ENCODE measurements at regions not wholly inside any gene's neighbourhood (a gene's known extent, or its start where the extent isn't known, plus 50 kb on each side); places are given as distances from the start of the nearest gene placed in this dataset.

DNA sequence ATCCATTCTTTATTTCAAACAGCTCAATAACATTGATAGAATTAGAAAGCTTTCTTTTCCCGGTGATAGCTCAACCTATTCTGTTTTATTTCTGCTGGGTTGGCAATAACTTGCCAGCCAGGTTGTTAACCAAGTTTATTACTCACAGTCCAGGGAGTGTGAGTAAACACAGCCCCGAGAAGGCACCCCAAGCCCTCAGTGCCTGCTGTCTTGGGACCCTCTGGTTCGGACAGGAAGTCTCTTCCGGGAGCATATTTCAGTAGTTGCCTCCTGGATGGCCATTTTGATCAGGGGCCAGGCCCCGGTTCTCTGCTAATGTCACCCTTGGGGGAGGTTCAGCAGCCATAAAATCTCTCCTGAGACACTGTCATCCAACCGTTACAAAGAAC is 176.8 kb downstream of the INO80D start:
- Histone ChIP-seq H3K27me3 (no peaks in the 10 kb centered on the region), H3K9me3 (no peaks in the 10 kb centered on the region), H3K36me3 (no peaks in the 10 kb centered on the region), H3K27ac (peak overlapping the region; percentile 66 to 77 (median 76)), H3K4me1 (peaks cover 3 to 48% (median 35%) of the 10 kb centered on the region in 4 donors), H3K4me3 (peak overlapping the region in 1 of 4 donors; percentile 1)
- peak; percentile 51 for DNase-seq
- WGBS, 2 donors (ENCODE audit: low coverage in 1 of 2): 41% methylated on average over 6 of the region's 6 CpGs; no CpG with 5 or more reads in 1 of the 2 donors
- intact Hi-C loops (cut with DNase I; ENCODE audit: low total_unique reads) (no loop called here), in situ Hi-C loops (cut with MboI; ENCODE audit: low pct_ligation_motif_present in 1 of 4, low pct_unique_long_range_greater_than_20kb in 1 of 4, low sequenced_read_pairs in 3 of 4) (no loop called here)
- TF ChIP-seq EP300 (IDR thresholded peaks at IDR 0.05; ENCODE audit: low read depth): no peak
- TF ChIP-seq CTCF (IDR thresholded peaks at IDR 0.05): no peak
- TF ChIP-seq POLR2A (IDR thresholded peaks at IDR 0.05): no peak
- TF ChIP-seq POLR2AphosphoS5 (IDR thresholded peaks at IDR 0.05): no peak

- in situ Hi-C loops (cut with MboI; ENCODE audit: low pct_ligation_motif_present in 1 of 4, low pct_unique_long_range_greater_than_20kb in 1 of 4, low sequenced_read_pairs in 3 of 4): no loop called here
- peaks cover 3 to 46% (median 28%) of the 10 kb centered on the region in 4 donors for H3K4me1 ChIP-seq
- H3K27ac ChIP-seq: peak overlapping the region; percentile 66 to 77 (median 76)
- H3K36me3 ChIP-seq: no peaks in the 10 kb centered on the region
- intact Hi-C loops (cut with DNase I; ENCODE audit: low total_unique reads): no loop called here
- H3K9me3 ChIP-seq: no peaks in the 10 kb centered on the region
- peak overlapping the region in 1 of 4 donors; percentile 1 for H3K4me3 ChIP-seq
- TF ChIP-seq CTCF (IDR thresholded peaks at IDR 0.05): no peak
- TF ChIP-seq POLR2AphosphoS5 (IDR thresholded peaks at IDR 0.05): no peak
- no peak for TF ChIP-seq EP300 (IDR thresholded peaks at IDR 0.05; ENCODE audit: low read depth)
- TF ChIP-seq POLR2A (IDR thresholded peaks at IDR 0.05): no peak
- no peak for DNase-seq
- 18 to 41% methylated on average over 6 to 16 of the region's 16 CpGs for WGBS, 2 donors (ENCODE audit: low coverage in 1 of 2)
- H3K27me3 ChIP-seq: no peaks in the 10 kb centered on the region
Measured at GRCh38 chr2:205908212-205909183, 177.5 kb downstream of the INO80D start.

DNA sequence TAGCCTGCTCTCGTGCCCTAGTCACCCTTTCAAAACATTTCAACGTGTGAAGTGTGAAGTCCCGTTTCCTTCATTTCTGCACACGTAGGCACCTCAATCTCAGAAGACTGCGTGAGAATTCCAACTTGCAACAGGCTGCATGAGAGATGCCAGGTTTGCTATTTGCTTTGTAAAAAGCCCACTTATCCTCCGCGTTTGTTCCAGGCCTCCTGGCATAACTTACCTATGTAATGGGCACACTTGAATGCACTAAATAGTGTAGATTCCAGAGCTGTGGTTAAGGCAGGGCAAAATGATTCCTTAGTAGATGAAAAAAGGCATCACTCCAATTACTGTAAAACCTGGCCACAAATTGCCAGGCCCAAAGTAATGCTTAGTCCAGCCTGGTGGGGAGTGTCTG is 179.6 kb downstream of the INO80D start:
- H3K36me3 ChIP-seq: no peaks in the 10 kb centered on the region
- H3K9me3 ChIP-seq: no peaks in the 10 kb centered on the region
- WGBS, 2 donors (ENCODE audit: low coverage in 1 of 2): 86 to 94% methylated on average over 7 of the region's 7 CpGs
- H3K27me3 ChIP-seq: no peaks in the 10 kb centered on the region
- H3K4me1 ChIP-seq: peaks cover 3 to 58% (median 39%) of the 10 kb centered on the region in 4 donors
- TF ChIP-seq POLR2AphosphoS5 (IDR thresholded peaks at IDR 0.05) (no peak), EP300 (IDR thresholded peaks at IDR 0.05; ENCODE audit: low read depth) (no peak), POLR2A (IDR thresholded peaks at IDR 0.05) (no peak)
- no peak overlapping the region for H3K27ac ChIP-seq
- in situ Hi-C loops (cut with MboI; ENCODE audit: low pct_ligation_motif_present in 1 of 4, low pct_unique_long_range_greater_than_20kb in 1 of 4, low sequenced_read_pairs in 3 of 4): no loop called here
- DNase-seq: no peak
- intact Hi-C loops (cut with DNase I; ENCODE audit: low total_unique reads): no loop called here
- no peak overlapping the region for H3K4me3 ChIP-seq

DNA sequence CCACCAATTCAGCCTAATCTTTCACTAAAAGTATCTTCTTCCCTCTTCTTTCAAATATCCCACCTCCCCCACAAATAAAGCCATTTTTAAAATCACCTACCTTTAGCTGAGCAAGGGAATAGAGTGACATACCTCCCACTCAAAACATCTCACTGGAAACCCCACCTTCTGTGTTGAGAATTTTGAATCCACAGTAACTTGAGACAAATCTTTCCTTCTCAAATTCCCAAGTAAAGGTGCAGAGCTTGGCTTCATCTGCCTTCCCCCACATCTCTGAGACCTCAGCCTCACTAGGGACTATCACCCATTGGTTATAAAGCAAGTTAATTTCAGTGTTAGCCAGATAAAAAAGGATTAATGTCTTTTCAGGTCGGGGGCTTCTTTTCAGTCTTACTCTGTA is 180.4 kb downstream of the INO80D start:
- Histone ChIP-seq H3K36me3 (no peaks in the 10 kb centered on the region), H3K9me3 (no peaks in the 10 kb centered on the region), H3K27me3 (no peaks in the 10 kb centered on the region), H3K27ac (peak overlapping the region in 2 of 4 donors; percentile 19 to 34), H3K4me1 (peaks cover 3 to 59% (median 39%) of the 10 kb centered on the region in 4 donors), H3K4me3 (no peak overlapping the region)
- TF ChIP-seq CTCF (IDR thresholded peaks at IDR 0.05) (no peak), EP300 (IDR thresholded peaks at IDR 0.05; ENCODE audit: low read depth) (no peak), POLR2AphosphoS5 (IDR thresholded peaks at IDR 0.05) (no peak), POLR2A (IDR thresholded peaks at IDR 0.05) (no peak)
- intact Hi-C loops (cut with DNase I; ENCODE audit: low total_unique reads) (no loop called here), in situ Hi-C loops (cut with MboI; ENCODE audit: low pct_ligation_motif_present in 1 of 4, low pct_unique_long_range_greater_than_20kb in 1 of 4, low sequenced_read_pairs in 3 of 4) (no loop called here)
- DNase-seq: no peak
- 74 to 83% methylated on average over 1 of the region's 1 CpG for WGBS, 2 donors (ENCODE audit: low coverage in 1 of 2)

All from transverse colon (tissue), 4 donors.